HEK293 (cell line): ENCODE measurements at regions not wholly inside any gene's neighbourhood (a gene's known extent, or its start where the extent isn't known, plus 50 kb on each side); places are given as distances from the start of the nearest gene placed in this dataset.
A peak's percentile ranks its signal among the peaks of the same experiment; 100 is the strongest.

ENCODE experiments used
- CTCF ChIA-PET: fragments of 350-600 bp; formaldehyde crosslinking; extraction: SDS; loops from one replicate; lab custom pipeline; 2021; ENCODE audit warnings: antibody characterized with exemption; lab: Yijun Ruan, JAX
- POLR2A ChIA-PET: fragments of 300-600 bp; formaldehyde crosslinking; extraction: SDS; loops from one replicate; lab custom pipeline; 2020; ENCODE audit warnings: antibody characterized with exemption, inconsistent platforms; lab: Yijun Ruan, JAX
- H3K27ac ChIP-seq: fragments of 200-500 bp; sonication (Bioruptor generic); 2 replicates; pipeline ENCODE4 v1.5.1; 2014; ENCODE audit warnings: low read depth, low read length, control low read depth, inconsistent platforms; ENCODE audit errors: extremely low read depth
- H3K36me3 ChIP-seq, 2 experiments: fragments of 200-500 bp in 1 of 2; sonication (Bioruptor generic) in 1 of 2; 1 replicate in 1 of 2; 2 replicates in 1 of 2; pipeline ENCODE4 v1.5.1; 2014 to 2017; ENCODE audit warnings: inconsistent platforms in 2 of 2, low read length in 2 of 2; ENCODE audit not compliant: control insufficient read depth in 2 of 2, insufficient read depth in 1 of 2
- H3K4me1 ChIP-seq: fragments of 200-500 bp; sonication (Bioruptor generic); 2 replicates; pipeline ENCODE4 v1.5.1; 2014; ENCODE audit warnings: mild to moderate bottlenecking, low read length, inconsistent platforms; ENCODE audit not compliant: control insufficient read depth, insufficient read depth
- H3K4me3 ChIP-seq: 2 replicates; pipeline ENCODE4 v1.5.1; 2011; ENCODE audit warnings: low read depth, mild to moderate bottlenecking, control low read depth, low read length, moderate library complexity
- H3K9me3 ChIP-seq: fragments of 200-500 bp; sonication (Bioruptor generic); 2 replicates; pipeline ENCODE4 v1.5.1; 2014; ENCODE audit warnings: low read depth, low read length, inconsistent platforms; ENCODE audit not compliant: control insufficient read depth, insufficient read depth
- SCRT2 ChIP-seq: fragments of 450-650 bp; formaldehyde crosslinking; IDR thresholded peaks from 2 replicates; pipeline ENCODE4 v1.5.1; 2016; ENCODE audit warnings: missing biosample characterization, missing genetic modification characterization
- TRIM28 ChIP-seq: IDR thresholded peaks from 2 replicates; pipeline ENCODE4 v1.6.1; 2011; ENCODE audit warnings: low read length, control low read depth, borderline replicate concordance
- ZFP37 ChIP-seq: fragments of 450-650 bp; formaldehyde crosslinking; IDR thresholded peaks from 2 replicates; pipeline ENCODE4 v1.5.1; 2016; ENCODE audit warnings: missing biosample characterization, missing genetic modification characterization
- ZFP41 ChIP-seq: fragments of 450-650 bp; formaldehyde crosslinking; IDR thresholded peaks from 2 replicates; pipeline ENCODE4 v1.5.1; 2016; ENCODE audit warnings: missing biosample characterization, missing genetic modification characterization, borderline replicate concordance
- ZNF174 ChIP-seq: fragments of 450-650 bp; formaldehyde crosslinking; IDR thresholded peaks from 2 replicates; pipeline ENCODE4 v1.5.0; 2017; ENCODE audit warnings: missing biosample characterization, mild to moderate bottlenecking, missing genetic modification characterization
- ZNF354C ChIP-seq: fragments of 450-650 bp; formaldehyde crosslinking; IDR thresholded peaks from 2 replicates; pipeline ENCODE4 v1.5.1; 2016; ENCODE audit warnings: missing biosample characterization, missing genetic modification characterization, low read depth, borderline replicate concordance
- ZNF366 ChIP-seq: fragments of 450-650 bp; formaldehyde crosslinking; conservative IDR thresholded peaks from 2 replicates; pipeline ENCODE4 v1.5.1; 2016; ENCODE audit warnings: missing biosample characterization, missing genetic modification characterization
- ZNF473 ChIP-seq: fragments of 450-650 bp; formaldehyde crosslinking; IDR thresholded peaks from 2 replicates; pipeline ENCODE4 v1.5.1; 2017; ENCODE audit warnings: missing biosample characterization, missing genetic modification characterization
- ZNF777 ChIP-seq: fragments of 450-650 bp; formaldehyde crosslinking; IDR thresholded peaks from 2 replicates; pipeline ENCODE4 v1.5.1; 2017; ENCODE audit warnings: missing biosample characterization, missing genetic modification characterization, borderline replicate concordance
- TF ChIP-seq, protein P1 (sequence below): fragments of 450-650 bp; formaldehyde crosslinking; IDR thresholded peaks from 2 replicates; pipeline ENCODE4 v1.5.1; 2016; ENCODE audit warnings: missing biosample characterization, missing genetic modification characterization
- TF ChIP-seq, protein P2 (sequence below): fragments of 450-650 bp; formaldehyde crosslinking; IDR thresholded peaks from 2 replicates; pipeline ENCODE4 v1.5.1; 2016; ENCODE audit warnings: missing biosample characterization, missing genetic modification characterization, borderline replicate concordance
- TF ChIP-seq, protein P3 (sequence below): fragments of 450-650 bp; formaldehyde crosslinking; IDR thresholded peaks from 2 replicates; pipeline ENCODE4 v1.5.1; 2016; ENCODE audit warnings: missing biosample characterization, missing genetic modification characterization
- TF ChIP-seq, protein P4 (sequence below): fragments of 450-650 bp; formaldehyde crosslinking; IDR thresholded peaks from 2 replicates; pipeline ENCODE4 v1.5.1; 2016; ENCODE audit warnings: missing biosample characterization, missing genetic modification characterization

DNA sequence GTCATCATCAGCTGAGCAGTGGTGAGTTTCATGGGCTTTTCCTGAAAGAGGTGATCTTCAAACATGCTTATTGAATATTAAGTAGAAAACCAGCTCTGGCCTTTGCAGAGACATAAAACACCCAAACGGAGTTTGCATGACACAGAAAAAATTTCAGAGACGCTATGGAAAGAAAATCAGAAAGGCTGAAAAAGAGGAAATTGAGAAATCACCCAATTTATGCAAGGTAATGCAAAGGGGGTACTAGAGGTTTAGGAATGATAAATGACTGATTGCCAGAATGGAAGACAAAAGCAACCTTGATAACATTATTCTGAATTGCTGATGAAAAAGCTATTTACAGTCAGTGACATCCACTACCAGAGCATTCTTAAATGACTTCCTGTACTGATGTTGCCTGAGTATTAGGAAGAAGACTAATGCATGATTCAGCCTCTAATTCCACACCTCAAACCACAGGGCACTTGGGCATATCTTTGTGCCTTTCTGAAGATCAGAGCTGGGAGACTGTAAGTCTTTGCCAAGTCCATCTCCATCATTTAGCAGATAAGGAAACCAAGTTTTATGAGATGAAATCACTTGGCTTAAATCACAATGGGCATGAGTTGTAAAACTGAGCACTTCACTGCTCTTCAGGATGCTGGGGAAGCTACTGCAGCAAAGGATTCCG is 565.7 kb downstream of the PPARGC1A start:
- Histone ChIP-seq H3K4me1 (no peaks in the 10 kb centered on the region), H3K36me3 (no peaks in the 10 kb centered on the region), H3K4me3 (no peak overlapping the region), H3K9me3 (no peaks in the 10 kb centered on the region), H3K27ac (no peak overlapping the region)
- ChIA-PET CTCF (no interaction called here), POLR2A (no interaction called here)
- TF ChIP-seq, protein P1, sequence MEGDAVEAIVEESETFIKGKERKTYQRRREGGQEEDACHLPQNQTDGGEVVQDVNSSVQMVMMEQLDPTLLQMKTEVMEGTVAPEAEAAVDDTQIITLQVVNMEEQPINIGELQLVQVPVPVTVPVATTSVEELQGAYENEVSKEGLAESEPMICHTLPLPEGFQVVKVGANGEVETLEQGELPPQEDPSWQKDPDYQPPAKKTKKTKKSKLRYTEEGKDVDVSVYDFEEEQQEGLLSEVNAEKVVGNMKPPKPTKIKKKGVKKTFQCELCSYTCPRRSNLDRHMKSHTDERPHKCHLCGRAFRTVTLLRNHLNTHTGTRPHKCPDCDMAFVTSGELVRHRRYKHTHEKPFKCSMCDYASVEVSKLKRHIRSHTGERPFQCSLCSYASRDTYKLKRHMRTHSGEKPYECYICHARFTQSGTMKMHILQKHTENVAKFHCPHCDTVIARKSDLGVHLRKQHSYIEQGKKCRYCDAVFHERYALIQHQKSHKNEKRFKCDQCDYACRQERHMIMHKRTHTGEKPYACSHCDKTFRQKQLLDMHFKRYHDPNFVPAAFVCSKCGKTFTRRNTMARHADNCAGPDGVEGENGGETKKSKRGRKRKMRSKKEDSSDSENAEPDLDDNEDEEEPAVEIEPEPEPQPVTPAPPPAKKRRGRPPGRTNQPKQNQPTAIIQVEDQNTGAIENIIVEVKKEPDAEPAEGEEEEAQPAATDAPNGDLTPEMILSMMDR (tag by site-specific recombination), result no peak
- TF ChIP-seq ZNF366 (tag by site-specific recombination) (peak; percentile 50), ZFP37 (peak; percentile 49; the same call in 1 of the 2 replicates)

DNA sequence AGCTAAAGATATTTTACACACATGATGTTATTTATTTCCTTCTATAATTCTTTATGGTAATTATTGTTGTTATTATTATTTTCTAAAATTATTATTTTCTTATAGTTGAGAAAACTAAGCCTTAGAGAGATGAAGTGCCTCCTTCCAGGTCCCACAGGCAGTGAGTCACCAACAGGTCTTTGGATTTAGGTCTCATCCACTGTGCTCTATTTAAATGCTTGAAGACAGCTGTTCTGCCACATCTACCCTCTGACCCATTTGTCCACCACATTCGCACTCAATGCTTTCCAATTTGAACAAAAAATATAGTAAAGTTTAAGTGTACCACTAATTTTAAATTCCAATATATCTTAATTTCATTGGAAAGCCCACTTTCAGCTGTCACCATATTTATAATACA is 566.4 kb downstream of the PPARGC1A start:
- CTCF ChIA-PET, result no interaction called here

More for the DNA sequence above, 566.4 kb downstream of the PPARGC1A start:
- Histone ChIP-seq H3K4me3 (no peak overlapping the region), H3K36me3 (no peaks in the 10 kb centered on the region), H3K4me1 (no peaks in the 10 kb centered on the region), H3K27ac (no peak overlapping the region), H3K9me3 (no peaks in the 10 kb centered on the region)
- TF ChIP-seq ZNF777 (tag by site-specific recombination), result no peak
- TF ChIP-seq, protein P2, sequence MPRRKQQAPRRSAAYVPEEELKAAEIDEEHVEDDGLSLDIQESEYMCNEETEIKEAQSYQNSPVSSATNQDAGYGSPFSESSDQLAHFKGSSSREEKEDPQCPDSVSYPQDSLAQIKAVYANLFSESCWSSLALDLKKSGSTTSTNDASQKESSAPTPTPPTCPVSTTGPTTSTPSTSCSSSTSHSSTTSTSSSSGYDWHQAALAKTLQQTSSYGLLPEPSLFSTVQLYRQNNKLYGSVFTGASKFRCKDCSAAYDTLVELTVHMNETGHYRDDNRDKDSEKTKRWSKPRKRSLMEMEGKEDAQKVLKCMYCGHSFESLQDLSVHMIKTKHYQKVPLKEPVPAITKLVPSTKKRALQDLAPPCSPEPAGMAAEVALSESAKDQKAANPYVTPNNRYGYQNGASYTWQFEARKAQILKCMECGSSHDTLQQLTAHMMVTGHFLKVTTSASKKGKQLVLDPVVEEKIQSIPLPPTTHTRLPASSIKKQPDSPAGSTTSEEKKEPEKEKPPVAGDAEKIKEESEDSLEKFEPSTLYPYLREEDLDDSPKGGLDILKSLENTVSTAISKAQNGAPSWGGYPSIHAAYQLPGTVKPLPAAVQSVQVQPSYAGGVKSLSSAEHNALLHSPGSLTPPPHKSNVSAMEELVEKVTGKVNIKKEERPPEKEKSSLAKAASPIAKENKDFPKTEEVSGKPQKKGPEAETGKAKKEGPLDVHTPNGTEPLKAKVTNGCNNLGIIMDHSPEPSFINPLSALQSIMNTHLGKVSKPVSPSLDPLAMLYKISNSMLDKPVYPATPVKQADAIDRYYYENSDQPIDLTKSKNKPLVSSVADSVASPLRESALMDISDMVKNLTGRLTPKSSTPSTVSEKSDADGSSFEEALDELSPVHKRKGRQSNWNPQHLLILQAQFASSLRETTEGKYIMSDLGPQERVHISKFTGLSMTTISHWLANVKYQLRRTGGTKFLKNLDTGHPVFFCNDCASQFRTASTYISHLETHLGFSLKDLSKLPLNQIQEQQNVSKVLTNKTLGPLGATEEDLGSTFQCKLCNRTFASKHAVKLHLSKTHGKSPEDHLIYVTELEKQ, result no peak
- TF ChIP-seq, protein P3, sequence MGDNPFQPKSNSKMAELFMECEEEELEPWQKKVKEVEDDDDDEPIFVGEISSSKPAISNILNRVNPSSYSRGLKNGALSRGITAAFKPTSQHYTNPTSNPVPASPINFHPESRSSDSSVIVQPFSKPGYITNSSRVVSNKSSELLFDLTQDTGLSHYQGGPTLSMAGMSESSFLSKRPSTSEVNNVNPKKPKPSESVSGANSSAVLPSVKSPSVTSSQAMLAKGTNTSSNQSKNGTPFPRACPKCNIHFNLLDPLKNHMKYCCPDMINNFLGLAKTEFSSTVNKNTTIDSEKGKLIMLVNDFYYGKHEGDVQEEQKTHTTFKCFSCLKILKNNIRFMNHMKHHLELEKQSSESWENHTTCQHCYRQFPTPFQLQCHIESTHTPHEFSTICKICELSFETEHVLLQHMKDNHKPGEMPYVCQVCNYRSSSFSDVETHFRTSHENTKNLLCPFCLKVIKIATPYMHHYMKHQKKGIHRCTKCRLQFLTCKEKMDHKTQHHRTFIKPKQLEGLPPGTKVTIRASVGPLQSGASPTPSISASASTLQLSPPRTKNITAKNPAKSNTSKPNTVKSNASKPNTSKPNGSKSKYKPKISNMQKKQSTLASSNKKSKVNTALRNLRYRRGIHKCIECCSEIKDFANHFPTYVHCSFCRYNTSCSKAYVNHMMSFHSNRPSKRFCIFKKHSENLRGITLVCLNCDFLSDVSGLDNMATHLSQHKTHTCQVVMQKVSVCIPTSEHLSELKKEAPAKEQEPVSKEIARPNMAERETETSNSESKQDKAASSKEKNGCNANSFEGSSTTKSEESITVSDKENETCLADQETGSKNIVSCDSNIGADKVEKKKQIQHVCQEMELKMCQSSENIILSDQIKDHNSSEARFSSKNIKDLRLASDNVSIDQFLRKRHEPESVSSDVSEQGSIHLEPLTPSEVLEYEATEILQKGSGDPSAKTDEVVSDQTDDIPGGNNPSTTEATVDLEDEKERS (tag by site-specific recombination), result no peak
- no peak for TF ChIP-seq ZFP41
- no peak for TF ChIP-seq SCRT2
- TF ChIP-seq ZNF354C (tag by site-specific recombination), result no peak
- no peak for TF ChIP-seq ZNF174 (tag by site-specific recombination)
- TF ChIP-seq TRIM28, result no peak
- no peak for TF ChIP-seq ZNF366 (tag by site-specific recombination)
- TF ChIP-seq, protein P4, sequence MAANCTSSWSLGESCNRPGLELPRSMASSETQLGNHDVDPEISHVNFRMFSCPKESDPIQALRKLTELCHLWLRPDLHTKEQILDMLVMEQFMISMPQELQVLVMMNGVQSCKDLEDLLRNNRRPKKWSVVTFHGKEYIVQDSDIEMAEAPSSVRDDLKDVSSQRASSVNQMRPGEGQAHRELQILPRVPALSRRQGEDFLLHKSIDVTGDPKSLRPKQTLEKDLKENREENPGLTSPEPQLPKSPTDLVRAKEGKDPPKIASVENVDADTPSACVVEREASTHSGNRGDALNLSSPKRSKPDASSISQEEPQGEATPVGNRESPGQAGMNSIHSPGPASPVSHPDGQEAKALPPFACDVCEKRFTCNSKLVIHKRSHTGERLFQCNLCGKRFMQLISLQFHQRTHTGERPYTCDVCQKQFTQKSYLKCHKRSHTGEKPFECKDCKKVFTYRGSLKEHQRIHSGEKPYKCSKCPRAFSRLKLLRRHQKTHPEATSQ, result no peak
- TF ChIP-seq ZNF473, result no peak
- POLR2A ChIA-PET, result no interaction called here
